ENCODE measurements at regions not wholly inside any gene's neighbourhood (a gene's known extent, or its start where the extent isn't known, plus 50 kb on each side); places are given as distances from the start of the nearest gene placed in this dataset.

GRCh38 chr5:92544036-92544435 lies 1037.0 kb downstream of the NR2F1-AS1 start:
- no TSS peak for BruUV-seq (replicated peaks)
- H3K9ac ChIP-seq (ENCODE audit: control insufficient read depth, insufficient read depth, low read length): no peak overlapping the region
- no peaks in the 10 kb centered on the region for H3K9me3 ChIP-seq (replicated peaks; ENCODE audit: control insufficient read depth, insufficient read depth, low read length)
- ChIA-PET CTCF (no interaction called here), RAD21 (ENCODE audit: unreplicated experiment) (no interaction called here), POLR2A (no interaction called here), SMC1A (ENCODE audit: uncharacterized antibody, unreplicated experiment) (no interaction called here)
- no peaks in the 10 kb centered on the region for H3K36me3 ChIP-seq (ENCODE audit: control insufficient read depth in 2 of 2, insufficient read depth in 2 of 2, low read length in 1 of 2)
- no peak for TF ChIP-seq KDM1A (IDR thresholded peaks at IDR 0.05; ENCODE audit: borderline replicate concordance)
- TF ChIP-seq, protein P1, sequence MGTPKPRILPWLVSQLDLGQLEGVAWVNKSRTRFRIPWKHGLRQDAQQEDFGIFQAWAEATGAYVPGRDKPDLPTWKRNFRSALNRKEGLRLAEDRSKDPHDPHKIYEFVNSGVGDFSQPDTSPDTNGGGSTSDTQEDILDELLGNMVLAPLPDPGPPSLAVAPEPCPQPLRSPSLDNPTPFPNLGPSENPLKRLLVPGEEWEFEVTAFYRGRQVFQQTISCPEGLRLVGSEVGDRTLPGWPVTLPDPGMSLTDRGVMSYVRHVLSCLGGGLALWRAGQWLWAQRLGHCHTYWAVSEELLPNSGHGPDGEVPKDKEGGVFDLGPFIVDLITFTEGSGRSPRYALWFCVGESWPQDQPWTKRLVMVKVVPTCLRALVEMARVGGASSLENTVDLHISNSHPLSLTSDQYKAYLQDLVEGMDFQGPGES (IDR thresholded peaks at IDR 0.05): no peak
- TF ChIP-seq PAX8 (IDR thresholded peaks at IDR 0.05): no peak
- TF ChIP-seq, protein P2, sequence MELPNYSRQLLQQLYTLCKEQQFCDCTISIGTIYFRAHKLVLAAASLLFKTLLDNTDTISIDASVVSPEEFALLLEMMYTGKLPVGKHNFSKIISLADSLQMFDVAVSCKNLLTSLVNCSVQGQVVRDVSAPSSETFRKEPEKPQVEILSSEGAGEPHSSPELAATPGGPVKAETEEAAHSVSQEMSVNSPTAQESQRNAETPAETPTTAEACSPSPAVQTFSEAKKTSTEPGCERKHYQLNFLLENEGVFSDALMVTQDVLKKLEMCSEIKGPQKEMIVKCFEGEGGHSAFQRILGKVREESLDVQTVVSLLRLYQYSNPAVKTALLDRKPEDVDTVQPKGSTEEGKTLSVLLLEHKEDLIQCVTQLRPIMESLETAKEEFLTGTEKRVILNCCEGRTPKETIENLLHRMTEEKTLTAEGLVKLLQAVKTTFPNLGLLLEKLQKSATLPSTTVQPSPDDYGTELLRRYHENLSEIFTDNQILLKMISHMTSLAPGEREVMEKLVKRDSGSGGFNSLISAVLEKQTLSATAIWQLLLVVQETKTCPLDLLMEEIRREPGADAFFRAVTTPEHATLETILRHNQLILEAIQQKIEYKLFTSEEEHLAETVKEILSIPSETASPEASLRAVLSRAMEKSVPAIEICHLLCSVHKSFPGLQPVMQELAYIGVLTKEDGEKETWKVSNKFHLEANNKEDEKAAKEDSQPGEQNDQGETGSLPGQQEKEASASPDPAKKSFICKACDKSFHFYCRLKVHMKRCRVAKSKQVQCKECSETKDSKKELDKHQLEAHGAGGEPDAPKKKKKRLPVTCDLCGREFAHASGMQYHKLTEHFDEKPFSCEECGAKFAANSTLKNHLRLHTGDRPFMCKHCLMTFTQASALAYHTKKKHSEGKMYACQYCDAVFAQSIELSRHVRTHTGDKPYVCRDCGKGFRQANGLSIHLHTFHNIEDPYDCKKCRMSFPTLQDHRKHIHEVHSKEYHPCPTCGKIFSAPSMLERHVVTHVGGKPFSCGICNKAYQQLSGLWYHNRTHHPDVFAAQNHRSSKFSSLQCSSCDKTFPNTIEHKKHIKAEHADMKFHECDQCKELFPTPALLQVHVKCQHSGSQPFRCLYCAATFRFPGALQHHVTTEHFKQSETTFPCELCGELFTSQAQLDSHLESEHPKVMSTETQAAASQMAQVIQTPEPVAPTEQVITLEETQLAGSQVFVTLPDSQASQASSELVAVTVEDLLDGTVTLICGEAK (IDR thresholded peaks at IDR 0.05; ENCODE audit: borderline replicate concordance): no peak
- no peak for TF ChIP-seq CHD1 (IDR thresholded peaks at IDR 0.05; ENCODE audit: low read depth, low read length)
- TF ChIP-seq YY1 (IDR thresholded peaks at IDR 0.05; ENCODE audit: low read depth, low read length): no peak
- no peak for TF ChIP-seq POU2F2 (IDR thresholded peaks at IDR 0.05; ENCODE audit: borderline replicate concordance, low read depth, low read length)
- no peak for TF ChIP-seq RAD21 (IDR thresholded peaks at IDR 0.05; ENCODE audit: insufficient read depth, low read depth, low read length)
- TF ChIP-seq RB1 (IDR thresholded peaks at IDR 0.05; ENCODE audit: borderline replicate concordance): no peak
- TF ChIP-seq SIN3A (IDR thresholded peaks at IDR 0.05; ENCODE audit: low read depth, low read length): no peak
- no peak for TF ChIP-seq NFIC (IDR thresholded peaks at IDR 0.05; ENCODE audit: low read depth, low read length)
- TF ChIP-seq SIX5 (IDR thresholded peaks at IDR 0.05; ENCODE audit: low read depth, low read length, severe bottlenecking): no peak
- no peak for TF ChIP-seq RFX5 (IDR thresholded peaks at IDR 0.05; ENCODE audit: low read depth, low read length)
- no peak for TF ChIP-seq REST (IDR thresholded peaks at IDR 0.05; ENCODE audit: low read depth, low read length)
- ATAC-seq (no peak), DNase-seq (ENCODE audit: low read depth, low spot score) (no peak), FAIRE-seq (no peak)
- 11% methylated on average over 3 of the region's 3 CpGs for WGBS (ENCODE audit: insufficient coverage, insufficient replicate concordance, low lambda C conversion rate, missing lambda C conversion rate)
- no peak overlapping the region for H3K4me2 ChIP-seq (ENCODE audit: control insufficient read depth, insufficient read depth)
- H2AFZ ChIP-seq (ENCODE audit: control insufficient read depth, low read depth, low read length): no peak overlapping the region
- no peaks in the 10 kb centered on the region for H4K20me1 ChIP-seq (ENCODE audit: control insufficient read depth, insufficient read depth)
- no peak overlapping the region for H3K4me3 ChIP-seq
- intact Hi-C loops (cut with micrococcal nuclease; ENCODE audit: unreplicated experiment) (no loop called here), in situ Hi-C loops (cut with MboI) (no loop called here)
- H3K27ac ChIP-seq (ENCODE audit: control insufficient read depth, insufficient read depth): no peak overlapping the region
- no peaks in the 10 kb centered on the region for H3K79me2 ChIP-seq (ENCODE audit: control insufficient read depth, insufficient read depth, low read length)
- no peaks in the 10 kb centered on the region for H3K4me1 ChIP-seq (ENCODE audit: control insufficient read depth, insufficient read depth, low read length)
- H3K27me3 ChIP-seq (replicated peaks in 1 of 2; ENCODE audit: control insufficient read depth in 2 of 2, insufficient read depth in 2 of 2, low read length in 1 of 2): no peaks in the 10 kb centered on the region

Measured in GM12878 (cell line).